Heart right ventricle (tissue), 16 donors: ENCODE measurements at regions not wholly inside any gene's neighbourhood (a gene's known extent, or its start where the extent isn't known, plus 50 kb on each side); places are given as distances from the start of the nearest gene placed in this dataset.
A peak's percentile ranks its signal among the peaks of the same experiment; 100 is the strongest.

Experiments
- ATAC-seq, 8 donors: fragments of 200-7000 bp; cut with Tn5 transposase; one replicate each; pipeline ENCODE4 v1.9.1; 2020; ENCODE audit warnings: mild to moderate bottlenecking in 8 of 8, moderate library complexity in 8 of 8, moderate number of reproducible peaks in 1 of 8
- DNase-seq, 2 donors: peaks; one replicate each; pipeline ENCODE4 v3.0.0-alpha.2; 2020
- H3K27ac ChIP-seq, 10 donors: fragments of 200-600 bp; sonication (generic) in 2 of 10; one replicate each; pipeline versions ENCODE4 v1.5.0 to v1.8.0; 2020 to 2022; ENCODE audit warnings: mild to moderate bottlenecking in 3 of 10
- H3K27me3 ChIP-seq, 7 donors: fragments of 200-600 bp; one replicate each; pipeline ENCODE4 v1.8.0; 2021 to 2022; ENCODE audit warnings: mild to moderate bottlenecking in 2 of 7
- H3K36me3 ChIP-seq, 9 donors: fragments of 200-600 bp; sonication (generic) in 1 of 9; one replicate each; pipeline versions ENCODE4 v1.5.0 to v1.8.0; 2020 to 2022; ENCODE audit warnings: mild to moderate bottlenecking in 2 of 9
- H3K4me1 ChIP-seq, 9 donors: fragments of 200-600 bp; sonication (generic) in 1 of 9; one replicate each; pipeline versions ENCODE4 v1.5.0 to v1.8.0; 2020 to 2022; ENCODE audit warnings: mild to moderate bottlenecking in 4 of 9
- H3K4me3 ChIP-seq, 10 donors: fragments of 200-600 bp; sonication (generic) in 2 of 10; one replicate each; pipeline versions ENCODE4 v1.5.0 to v1.8.0; 2020 to 2022; ENCODE audit warnings: mild to moderate bottlenecking in 7 of 10, moderate library complexity in 2 of 10
- H3K9me3 ChIP-seq, 11 donors: fragments of 200-600 bp in 10 of 11; sonication (generic) in 2 of 11; one replicate each; pipeline versions ENCODE4 v1.5.0 to v1.8.0; 2013 to 2022; ENCODE audit warnings: mild to moderate bottlenecking in 2 of 11, control low read depth in 1 of 11, moderate library complexity in 1 of 11
- WGBS, 2 donors: extraction: QIAGEN DNeasy Blood & Tissue Kit; methylation state at CpG; one replicate each; pipeline ENCODE4 v1.1.7; 2013; ENCODE audit warnings: inconsistent platforms in 1 of 2; 5-methylcytosine and 5-hydroxymethylcytosine counted together
- intact Hi-C, 10 donors: fragments of 100-400 bp; cut with DNase I; formaldehyde crosslinking; loops; one replicate each; pipeline versions ENCODE4 v1.11.1 to v1.14.2; 2022
- TF ChIP-seq, protein P1 (sequence below), 9 donors: fragments of 200-600 bp; sonication (generic) in 2 of 9; IDR thresholded peaks; one replicate each; pipeline versions ENCODE4 v1.5.0 to v1.8.0; 2021 to 2022; ENCODE audit warnings: antibody characterized with exemption in 9 of 9, mild to moderate bottlenecking in 5 of 9, moderate library complexity in 1 of 9
- donor health status: Arrhythmogenic right ventricular cardiomyopathy.
- donor health status: ischemic (EF 13 %, LVEDD 7.1; RV severe dilation, severe dysfunction).
- donor health status: healthy with polysubstance abuse.
- donor health status: DM: no; HTN: yes; CAD: no.
- donor health status: DM: no; HTN: no; CAD: no.
- donor health status: ischemic (EF 25% LVEDD 6.9; RV normal size, moderate dysfunction).
- donor health status: ischemic (EF 25% LVEDD 5.7; RV mildly dilated, moderate dysfunction).
- donor health status: healthy.
- donor health status: DM: yes; HTN: yes; CAD: no.
- donor health status: Ischemic cardiomyopathy.
- donor health status: ischemic (EF 35%, LVEDD 5.7; RV mildly dilated, moderate dysfunction).
- donor health status: nonischemic (EF 11% LVEDD 7.7; RV severe dilation, severe dysfunction).
- donor health status: DM: yes; HTN: yes; CAD: no.
- donor health status: PGD.
- donor health status: ischemic (EF 29% LVEDD 5.4; RV normal size, mild dysfunction).
- donor health status: nonischemic (EF 23%, LVEDD 6.1; RV moderate dilation, normal function).

DNA sequence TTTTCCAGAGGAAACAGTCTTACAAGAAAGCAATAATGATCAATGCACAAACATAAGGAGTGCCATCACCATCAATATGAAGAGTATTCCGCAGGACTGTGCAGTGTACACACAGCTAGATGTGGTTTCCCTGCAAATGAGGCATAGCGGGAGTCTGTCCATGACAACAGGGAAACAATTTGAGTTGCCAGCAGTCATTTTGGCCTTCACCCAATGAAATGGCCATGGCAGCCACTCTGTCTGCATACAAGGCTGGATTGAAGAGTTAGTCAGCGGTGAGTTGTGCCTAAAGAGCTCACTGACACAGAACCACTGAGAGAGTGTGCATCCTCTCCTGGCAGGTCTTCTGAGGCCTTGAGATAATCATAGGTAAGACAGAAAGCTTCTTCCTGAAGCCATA is 303.3 kb downstream of the IPMK start:
- ATAC-seq = peak; percentile 81 to 97 (median 94)
- Histone ChIP-seq H3K27ac (peak overlapping the region in 6 of 10 donors; percentile 21 to 69 (median 59)), H3K4me3 (no peak overlapping the region), H3K27me3 (no peaks in the 10 kb centered on the region), H3K36me3 (no peaks in the 10 kb centered on the region), H3K9me3 (peaks cover 0 to 7% (median 0%) of the 10 kb centered on the region in 11 donors), H3K4me1 (peaks cover 0 to 20% (median 4%) of the 10 kb centered on the region in 9 donors)
- TF ChIP-seq, protein P1, sequence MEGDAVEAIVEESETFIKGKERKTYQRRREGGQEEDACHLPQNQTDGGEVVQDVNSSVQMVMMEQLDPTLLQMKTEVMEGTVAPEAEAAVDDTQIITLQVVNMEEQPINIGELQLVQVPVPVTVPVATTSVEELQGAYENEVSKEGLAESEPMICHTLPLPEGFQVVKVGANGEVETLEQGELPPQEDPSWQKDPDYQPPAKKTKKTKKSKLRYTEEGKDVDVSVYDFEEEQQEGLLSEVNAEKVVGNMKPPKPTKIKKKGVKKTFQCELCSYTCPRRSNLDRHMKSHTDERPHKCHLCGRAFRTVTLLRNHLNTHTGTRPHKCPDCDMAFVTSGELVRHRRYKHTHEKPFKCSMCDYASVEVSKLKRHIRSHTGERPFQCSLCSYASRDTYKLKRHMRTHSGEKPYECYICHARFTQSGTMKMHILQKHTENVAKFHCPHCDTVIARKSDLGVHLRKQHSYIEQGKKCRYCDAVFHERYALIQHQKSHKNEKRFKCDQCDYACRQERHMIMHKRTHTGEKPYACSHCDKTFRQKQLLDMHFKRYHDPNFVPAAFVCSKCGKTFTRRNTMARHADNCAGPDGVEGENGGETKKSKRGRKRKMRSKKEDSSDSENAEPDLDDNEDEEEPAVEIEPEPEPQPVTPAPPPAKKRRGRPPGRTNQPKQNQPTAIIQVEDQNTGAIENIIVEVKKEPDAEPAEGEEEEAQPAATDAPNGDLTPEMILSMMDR (IDR thresholded peaks at IDR 0.05) = no peak
- peak; percentile 16 to 71 for DNase-seq
- WGBS, 2 donors = 49 to 59% methylated on average over 3 of the region's 3 CpGs
- intact Hi-C loops = no loop called here

DNA sequence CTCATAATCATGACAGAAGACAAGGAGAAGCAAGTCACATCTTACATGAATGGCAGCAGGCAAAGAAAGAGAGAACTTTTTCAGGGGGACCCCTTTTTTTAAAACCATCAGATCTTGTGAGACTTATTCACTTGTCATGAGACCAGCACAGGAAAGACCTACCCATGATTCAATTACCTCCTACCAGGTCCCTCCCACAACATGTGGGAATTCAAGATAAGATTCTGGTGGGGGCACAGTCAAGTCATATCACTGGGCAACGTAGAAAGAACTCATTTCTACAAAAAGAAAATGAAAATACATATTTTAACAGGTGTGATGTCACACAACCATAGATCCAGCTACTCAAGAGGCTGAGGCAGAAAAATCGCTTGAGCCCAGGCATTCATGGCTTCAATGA is 304.1 kb downstream of the IPMK start:
- TF ChIP-seq, protein P1 (IDR thresholded peaks at IDR 0.05) = no peak
- Histone ChIP-seq H3K27ac (peak overlapping the region in 7 of 10 donors; percentile 7 to 69 (median 57)), H3K4me3 (no peak overlapping the region), H3K9me3 (peaks cover 0 to 7% (median 0%) of the 10 kb centered on the region in 11 donors), H3K36me3 (no peaks in the 10 kb centered on the region), H3K27me3 (no peaks in the 10 kb centered on the region), H3K4me1 (peaks cover 0 to 20% (median 4%) of the 10 kb centered on the region in 9 donors)
- DNase-seq (no peak), ATAC-seq (no peak)
- intact Hi-C loops = no loop called here
- WGBS, 2 donors = 47 to 52% methylated on average over 2 of the region's 2 CpGs

GRCh38 chr10:57962839-57963238 is 304.9 kb downstream of the IPMK start:
- no peaks in the 10 kb centered on the region for H3K27me3 ChIP-seq
- H3K9me3 ChIP-seq = peaks cover 0 to 7% (median 0%) of the 10 kb centered on the region in 11 donors
- TF ChIP-seq, protein P1 (IDR thresholded peaks at IDR 0.05) = no peak
- 38 to 44% methylated on average over 3 of the region's 3 CpGs for WGBS, 2 donors
- peaks cover 0 to 20% (median 4%) of the 10 kb centered on the region in 9 donors for H3K4me1 ChIP-seq
- peak; percentile 49 to 94 (median 80) for ATAC-seq
- intact Hi-C loops = no loop called here
- H3K36me3 ChIP-seq = no peaks in the 10 kb centered on the region
- peak in 1 of 2 donors; percentile 26 for DNase-seq
- H3K4me3 ChIP-seq = no peak overlapping the region
- H3K27ac ChIP-seq = peak overlapping the region in 7 of 10 donors; percentile 13 to 69 (median 57)

GRCh38 chr10:57961487-57961886 is 306.2 kb downstream of the IPMK start:
- TF ChIP-seq, protein P1 (IDR thresholded peaks at IDR 0.05) = no peak
- Histone ChIP-seq H3K36me3 (no peaks in the 10 kb centered on the region), H3K4me3 (no peak overlapping the region), H3K27ac (peak overlapping the region in 3 of 10 donors; percentile 57 to 69 (median 61)), H3K4me1 (peaks cover 0 to 20% (median 4%) of the 10 kb centered on the region in 9 donors), H3K9me3 (peaks cover 0 to 3% (median 0%) of the 10 kb centered on the region in 11 donors), H3K27me3 (no peaks in the 10 kb centered on the region)
- no peak for DNase-seq
- ATAC-seq = no peak
- intact Hi-C loops = no loop called here
- WGBS, 2 donors = 57 to 70% methylated on average over 2 of the region's 2 CpGs
